HG02759 (cell line): ENCODE measurements at regions not wholly inside any gene's neighbourhood (a gene's known extent, or its start where the extent isn't known, plus 50 kb on each side); places are given as distances from the start of the nearest gene placed in this dataset.

Experiments
- ATAC-seq: cut with Tn5 transposase; IDR thresholded peaks from one replicate; pipeline ENCODE4 v1.9.1; 2021; ENCODE audit warnings: mild to moderate bottlenecking, moderate library complexity; ENCODE audit not compliant: unreplicated experiment

GRCh38 chr6:88558981-88559380, 392.8 kb upstream of the CNR1 start:
- ATAC-seq, result no peak

- ATAC-seq, result no peak
These were observed 390.5 kb upstream of the CNR1 start for GRCh38 chr6:88556663-88557062.

GRCh38 chr6:88548891-88549505, 382.9 kb upstream of the CNR1 start:
- ATAC-seq, result no peak

GRCh38 chr6:88547768-88548167, 381.6 kb upstream of the CNR1 start:
- ATAC-seq, result no peak

- no peak for ATAC-seq
These were observed 379.8 kb upstream of the CNR1 start for GRCh38 chr6:88545991-88546390.

- ATAC-seq, result no peak
These were observed 379.0 kb upstream of the CNR1 start for GRCh38 chr6:88544986-88545612.

- no peak for ATAC-seq
These were observed 373.2 kb upstream of the CNR1 start for GRCh38 chr6:88539295-88539764.

GRCh38 chr6:88538840-88539239, 372.7 kb upstream of the CNR1 start:
- ATAC-seq, result no peak

GRCh38 chr6:88538130-88538706, 372.1 kb upstream of the CNR1 start:
- ATAC-seq, result no peak

GRCh38 chr6:88536071-88536625, 370.0 kb upstream of the CNR1 start:
- no peak for ATAC-seq

GRCh38 chr6:88535306-88535705, 369.2 kb upstream of the CNR1 start:
- ATAC-seq, result no peak

GRCh38 chr6:88532241-88532860, 366.2 kb upstream of the CNR1 start:
- ATAC-seq, result no peak

GRCh38 chr6:88529726-88530125, 363.6 kb upstream of the CNR1 start:
- no peak for ATAC-seq

- no peak for ATAC-seq
These were observed 354.3 kb upstream of the CNR1 start for GRCh38 chr6:88520445-88520844.

GRCh38 chr6:88520017-88520338, 353.8 kb upstream of the CNR1 start:
- no peak for ATAC-seq

GRCh38 chr6:88519301-88520016, 353.3 kb upstream of the CNR1 start:
- ATAC-seq, result no peak

GRCh38 chr6:88517737-88518136, 351.6 kb upstream of the CNR1 start:
- ATAC-seq, result no peak

- no peak for ATAC-seq
These were observed 347.8 kb upstream of the CNR1 start for GRCh38 chr6:88513920-88514319.

GRCh38 chr6:88513471-88513870, 347.3 kb upstream of the CNR1 start:
- no peak for ATAC-seq

- ATAC-seq, result no peak
These were observed 346.8 kb upstream of the CNR1 start for GRCh38 chr6:88512951-88513350.

- ATAC-seq, result no peak
These were observed 336.2 kb upstream of the CNR1 start for GRCh38 chr6:88502391-88502790.
